ENCODE measurements at regions not wholly inside any gene's neighbourhood (a gene's known extent, or its start where the extent isn't known, plus 50 kb on each side); places are given as distances from the start of the nearest gene placed in this dataset.
"Not testable (repeated sequence)": the region's sequence is repeated elsewhere in the genome, so short reads cannot be mapped to it uniquely, and the experiment has no call there.

- H3K4me1 ChIP-seq (ENCODE audit: control insufficient read depth in 3 of 3, insufficient read depth in 2 of 3, low read depth in 1 of 3, low read length in 2 of 3): no peaks in the 10 kb centered on the region
- DNase-seq (no peak), FAIRE-seq (no peak)
- H3K36me3 ChIP-seq (ENCODE audit: control insufficient read depth in 3 of 3, insufficient read depth in 2 of 3, low read depth in 1 of 3, low read length in 3 of 3): peaks cover 0 to 6% (median 0%) of the 10 kb centered on the region in 3 donors
- 94 to 98% (median 96%) methylated on average over 3 of the region's 3 CpGs for WGBS, 3 donors
- H3K27ac ChIP-seq (ENCODE audit: low read depth in 1 of 3, low read length in 2 of 3): no peak overlapping the region
- H3K27me3 ChIP-seq (ENCODE audit: control insufficient read depth in 3 of 3, insufficient read depth in 3 of 3, low read length in 3 of 3): no peaks in the 10 kb centered on the region
- H3K4me3 ChIP-seq (ENCODE audit: low read depth in 1 of 3, low read length in 3 of 3): no peak overlapping the region
- peaks cover 0 to 6% of the 10 kb centered on the region in 2 donors for H3K9me3 ChIP-seq (ENCODE audit: control insufficient read depth in 2 of 2, insufficient read depth in 1 of 2, low read depth in 1 of 2, low read length in 1 of 2)
These were observed 330.7 kb upstream of the POU5F2 start for GRCh38 chr5:94072116-94072515.

GRCh38 chr5:94066437-94067207 is 325.2 kb upstream of the POU5F2 start:
- Histone ChIP-seq H3K36me3 (ENCODE audit: control insufficient read depth in 3 of 3, insufficient read depth in 2 of 3, low read depth in 1 of 3, low read length in 3 of 3) (peaks cover 0 to 12% (median 0%) of the 10 kb centered on the region in 3 donors), H3K4me3 (ENCODE audit: low read depth in 1 of 3, low read length in 3 of 3) (no peak overlapping the region), H3K4me1 (ENCODE audit: control insufficient read depth in 3 of 3, insufficient read depth in 2 of 3, low read depth in 1 of 3, low read length in 2 of 3) (no peaks in the 10 kb centered on the region), H3K27me3 (ENCODE audit: control insufficient read depth in 3 of 3, insufficient read depth in 3 of 3, low read length in 3 of 3) (no peaks in the 10 kb centered on the region), H3K9me3 (ENCODE audit: control insufficient read depth in 2 of 2, insufficient read depth in 1 of 2, low read depth in 1 of 2, low read length in 1 of 2) (peaks cover 0 to 25% of the 10 kb centered on the region in 2 donors), H3K27ac (ENCODE audit: low read depth in 1 of 3, low read length in 2 of 3) (no peak overlapping the region)
- 96 to 99% (median 97%) methylated on average over 2 of the region's 2 CpGs for WGBS, 3 donors
- no peak for DNase-seq
- FAIRE-seq: no peak

GRCh38 chr5:94064025-94064424 is 322.6 kb upstream of the POU5F2 start:
- Histone ChIP-seq H3K4me3 (ENCODE audit: low read depth in 1 of 3, low read length in 3 of 3) (no peak overlapping the region), H3K9me3 (ENCODE audit: control insufficient read depth in 2 of 2, insufficient read depth in 1 of 2, low read depth in 1 of 2, low read length in 1 of 2) (peaks cover 0 to 25% of the 10 kb centered on the region in 2 donors), H3K27ac (ENCODE audit: low read depth in 1 of 3, low read length in 2 of 3) (no peak overlapping the region), H3K4me1 (ENCODE audit: control insufficient read depth in 3 of 3, insufficient read depth in 2 of 3, low read depth in 1 of 3, low read length in 2 of 3) (no peaks in the 10 kb centered on the region), H3K36me3 (ENCODE audit: control insufficient read depth in 3 of 3, insufficient read depth in 2 of 3, low read depth in 1 of 3, low read length in 3 of 3) (peaks cover 0 to 12% (median 0%) of the 10 kb centered on the region in 3 donors), H3K27me3 (ENCODE audit: control insufficient read depth in 3 of 3, insufficient read depth in 3 of 3, low read length in 3 of 3) (no peaks in the 10 kb centered on the region)
- FAIRE-seq: no peak
- no peak for DNase-seq

GRCh38 chr5:94057655-94058054 is 316.3 kb upstream of the POU5F2 start:
- H3K27ac ChIP-seq (ENCODE audit: low read depth in 1 of 3, low read length in 2 of 3): no peak overlapping the region
- H3K4me1 ChIP-seq (ENCODE audit: control insufficient read depth in 3 of 3, insufficient read depth in 2 of 3, low read depth in 1 of 3, low read length in 2 of 3): no peaks in the 10 kb centered on the region
- no peak overlapping the region for H3K4me3 ChIP-seq (ENCODE audit: low read depth in 1 of 3, low read length in 3 of 3)
- H3K9me3 ChIP-seq (ENCODE audit: control insufficient read depth in 2 of 2, insufficient read depth in 1 of 2, low read depth in 1 of 2, low read length in 1 of 2): peaks cover 0 to 4% of the 10 kb centered on the region in 2 donors
- WGBS, 3 donors: 85 to 94% (median 93%) methylated on average over 2 of the region's 2 CpGs
- FAIRE-seq (no peak), DNase-seq (no peak)
- H3K27me3 ChIP-seq (ENCODE audit: control insufficient read depth in 3 of 3, insufficient read depth in 3 of 3, low read length in 3 of 3): no peaks in the 10 kb centered on the region
- peaks cover 0 to 5% (median 0%) of the 10 kb centered on the region in 3 donors for H3K36me3 ChIP-seq (ENCODE audit: control insufficient read depth in 3 of 3, insufficient read depth in 2 of 3, low read depth in 1 of 3, low read length in 3 of 3)

GRCh38 chr5:94057217-94057616 is 315.8 kb upstream of the POU5F2 start:
- Histone ChIP-seq H3K9me3 (ENCODE audit: control insufficient read depth in 2 of 2, insufficient read depth in 1 of 2, low read depth in 1 of 2, low read length in 1 of 2) (no peaks in the 10 kb centered on the region), H3K4me1 (ENCODE audit: control insufficient read depth in 3 of 3, insufficient read depth in 2 of 3, low read depth in 1 of 3, low read length in 2 of 3) (no peaks in the 10 kb centered on the region), H3K36me3 (ENCODE audit: control insufficient read depth in 3 of 3, insufficient read depth in 2 of 3, low read depth in 1 of 3, low read length in 3 of 3) (peaks cover 0 to 3% (median 2%) of the 10 kb centered on the region in 3 donors), H3K27me3 (ENCODE audit: control insufficient read depth in 3 of 3, insufficient read depth in 3 of 3, low read length in 3 of 3) (no peaks in the 10 kb centered on the region), H3K27ac (ENCODE audit: low read depth in 1 of 3, low read length in 2 of 3) (no peak overlapping the region), H3K4me3 (ENCODE audit: low read depth in 1 of 3, low read length in 3 of 3) (no peak overlapping the region)
- 52 to 68% (median 58%) methylated on average over 1 of the region's 1 CpG for WGBS, 3 donors
- no peak for DNase-seq
- no peak for FAIRE-seq

- 87 to 96% (median 91%) methylated on average over 10 of the region's 10 CpGs for WGBS, 3 donors
- H3K4me1 ChIP-seq (ENCODE audit: control insufficient read depth in 3 of 3, insufficient read depth in 2 of 3, low read depth in 1 of 3, low read length in 2 of 3): not testable (repeated sequence)
These were observed 308.0 kb upstream of the POU5F2 start for GRCh38 chr5:94049307-94049922.

GRCh38 chr5:94045839-94046782 is 304.7 kb upstream of the POU5F2 start:
- Histone ChIP-seq H3K4me3 (ENCODE audit: low read depth in 1 of 3, low read length in 3 of 3) (no peak overlapping the region), H3K27ac (ENCODE audit: low read depth in 1 of 3, low read length in 2 of 3) (no peak overlapping the region), H3K4me1 (ENCODE audit: control insufficient read depth in 3 of 3, insufficient read depth in 2 of 3, low read depth in 1 of 3, low read length in 2 of 3) (no peaks in the 10 kb centered on the region), H3K9me3 (ENCODE audit: control insufficient read depth in 2 of 2, insufficient read depth in 1 of 2, low read depth in 1 of 2, low read length in 1 of 2) (peaks cover 0 to 3% of the 10 kb centered on the region in 2 donors), H3K36me3 (ENCODE audit: control insufficient read depth in 3 of 3, insufficient read depth in 2 of 3, low read depth in 1 of 3, low read length in 3 of 3) (peaks cover 0 to 12% (median 4%) of the 10 kb centered on the region in 3 donors), H3K27me3 (ENCODE audit: control insufficient read depth in 3 of 3, insufficient read depth in 3 of 3, low read length in 3 of 3) (no peaks in the 10 kb centered on the region)
- WGBS, 3 donors: 84 to 87% (median 86%) methylated on average over 6 of the region's 6 CpGs
- no peak for DNase-seq
- FAIRE-seq: no peak

More at GRCh38 chr5:94049307-94049922, 308.0 kb upstream of the POU5F2 start:
- not testable (repeated sequence) for H3K27me3 ChIP-seq (ENCODE audit: control insufficient read depth in 3 of 3, insufficient read depth in 3 of 3, low read length in 3 of 3); FAIRE-seq; H3K27ac ChIP-seq (ENCODE audit: low read depth in 1 of 3, low read length in 2 of 3); H3K9me3 ChIP-seq (ENCODE audit: control insufficient read depth in 2 of 2, insufficient read depth in 1 of 2, low read depth in 1 of 2, low read length in 1 of 2); H3K4me3 ChIP-seq (ENCODE audit: low read depth in 1 of 3, low read length in 3 of 3); DNase-seq
- H3K36me3 ChIP-seq (ENCODE audit: control insufficient read depth in 3 of 3, insufficient read depth in 2 of 3, low read depth in 1 of 3, low read length in 3 of 3): peaks cover 0 to 18% (median 6%) of the 10 kb centered on the region in 3 donors

GRCh38 chr5:94043311-94043710 is 301.9 kb upstream of the POU5F2 start:
- H3K27ac ChIP-seq (ENCODE audit: low read depth in 1 of 3, low read length in 2 of 3): no peak overlapping the region
- DNase-seq (no peak), FAIRE-seq (no peak)
- no peak overlapping the region for H3K4me3 ChIP-seq (ENCODE audit: low read depth in 1 of 3, low read length in 3 of 3)
- peaks cover 0 to 3% of the 10 kb centered on the region in 2 donors for H3K9me3 ChIP-seq (ENCODE audit: control insufficient read depth in 2 of 2, insufficient read depth in 1 of 2, low read depth in 1 of 2, low read length in 1 of 2)
- no peaks in the 10 kb centered on the region for H3K4me1 ChIP-seq (ENCODE audit: control insufficient read depth in 3 of 3, insufficient read depth in 2 of 3, low read depth in 1 of 3, low read length in 2 of 3)
- peaks cover 0 to 3% (median 0%) of the 10 kb centered on the region in 3 donors for H3K36me3 ChIP-seq (ENCODE audit: control insufficient read depth in 3 of 3, insufficient read depth in 2 of 3, low read depth in 1 of 3, low read length in 3 of 3)
- H3K27me3 ChIP-seq (ENCODE audit: control insufficient read depth in 3 of 3, insufficient read depth in 3 of 3, low read length in 3 of 3): no peaks in the 10 kb centered on the region

Measured in small intestine (tissue), 7 donors.